K562 (cell line): ENCODE measurements at regions not wholly inside any gene's neighbourhood (a gene's known extent, or its start where the extent isn't known, plus 50 kb on each side); places are given as distances from the start of the nearest gene placed in this dataset.

Source experiments
- ATAC-seq: fragments of 200-7000 bp; cut with Tn5 transposase; 3 replicates; pipeline ENCODE4 v1.9.1; 2020; ENCODE audit warnings: moderate library complexity
- BruUV-seq: library from RNA; stranded (reverse); fragments of 400-500 nt; replicated peaks from 2 replicates; lab custom pipeline; 2021; lab: Mats Ljungman, UMichigan
- CTCF ChIA-PET: fragments of 300-600 bp; formaldehyde crosslinking; extraction: SDS; loops from one replicate; lab custom pipeline; 2021; ENCODE audit warnings: low intra/inter-chr PET ratio; lab: Yijun Ruan, JAX
- POLR2A ChIA-PET: fragments of 300-600, 350-650 bp; sonication (Branson Sonifier 250); formaldehyde crosslinking; extraction: SDS; loops from one replicate; lab custom pipeline; 2021; ENCODE audit warnings: antibody characterized with exemption, inconsistent platforms; lab: Yijun Ruan, JAX
- DNase-seq, 4 experiments: peaks; one replicate each; pipeline versions ENCODE4 v3.0.0 to v3.0.0-alpha.2; 2011 to 2018; ENCODE audit warnings: low spot score in 3 of 4, mixed read lengths in 3 of 4; ENCODE audit errors: extremely low read depth in 1 of 4
- FAIRE-seq: peaks from 2 replicates; lab custom pipeline; 2011; peaks lifted over from hg19 to GRCh38; lab: Jason Lieb, UNC
- H2AFZ ChIP-seq: 2 replicates; pipeline ENCODE4 v1.6.0; 2011; ENCODE audit warnings: low read depth, low read length, control low read depth, inconsistent platforms
- H3K27ac ChIP-seq: fragments of 200-600 bp; 3 replicates; pipeline ENCODE4 v1.8.0; 2011; ENCODE audit warnings: low read depth, mild to moderate bottlenecking, control low read depth, inconsistent platforms, low read length, moderate library complexity, mixed read lengths; ENCODE audit errors: extremely low read depth
- H3K27me3 ChIP-seq, 2 experiments: fragments of 300-600 bp in 1 of 2; 2 replicates in 1 of 2; 3 replicates in 1 of 2; pipeline versions ENCODE4 v1.6.0 to v1.8.0; 2011; ENCODE audit warnings: inconsistent platforms in 2 of 2, low read length in 2 of 2, mild to moderate bottlenecking in 1 of 2, mixed read lengths in 1 of 2, moderate library complexity in 1 of 2; ENCODE audit not compliant: control insufficient read depth in 2 of 2, insufficient read depth in 2 of 2
- H3K36me3 ChIP-seq: fragments of 300-600 bp; 3 replicates; pipeline ENCODE4 v1.8.0; 2011; ENCODE audit warnings: mild to moderate bottlenecking, low read length, inconsistent platforms; ENCODE audit not compliant: control insufficient read depth, insufficient read depth
- H3K4me1 ChIP-seq, 2 experiments: fragments of 200-600 bp in 1 of 2; replicated peaks in 1 of 2; 2 replicates in 1 of 2; 3 replicates in 1 of 2; pipeline versions ENCODE4 v1.5.1 to v1.8.0; 2011; ENCODE audit warnings: inconsistent platforms in 2 of 2, low read length in 2 of 2, mild to moderate bottlenecking in 1 of 2, mixed read lengths in 1 of 2, moderate library complexity in 1 of 2; ENCODE audit not compliant: control insufficient read depth in 2 of 2, insufficient read depth in 2 of 2
- H3K4me2 ChIP-seq: 2 replicates; pipeline ENCODE4 v1.6.1; 2011; ENCODE audit warnings: low read length, control low read depth, inconsistent platforms, mixed read lengths; ENCODE audit not compliant: insufficient read depth
- H3K4me3 ChIP-seq: fragments of 200-600 bp; sonication (generic), shearing (Covaris generic); 2 replicates; pipeline ENCODE4 v1.5.1; 2016; ENCODE audit warnings: control low read depth, inconsistent platforms
- H3K79me2 ChIP-seq: fragments of 200-600 bp; 3 replicates; pipeline ENCODE4 v1.8.0; 2011; ENCODE audit warnings: low read length, inconsistent platforms; ENCODE audit not compliant: control insufficient read depth, insufficient read depth
- H3K9ac ChIP-seq, 2 experiments: 2 replicates each; pipeline versions ENCODE4 v1.6.0 to v1.6.1; 2011; ENCODE audit warnings: low read depth in 2 of 2, low read length in 2 of 2, control low read depth in 1 of 2, inconsistent platforms in 1 of 2, mild to moderate bottlenecking in 1 of 2, mixed read lengths in 1 of 2; ENCODE audit not compliant: insufficient read depth in 1 of 2
- H3K9me1 ChIP-seq: one replicate; pipeline ENCODE4 v1.6.0; 2011; ENCODE audit warnings: inconsistent platforms, mild to moderate bottlenecking, low read length, moderate library complexity; ENCODE audit not compliant: control insufficient read depth, insufficient read depth
- H3K9me3 ChIP-seq: replicated peaks from 2 replicates; pipeline ENCODE4 v1.5.1; 2011; ENCODE audit warnings: low read depth, low read length, inconsistent platforms; ENCODE audit not compliant: control insufficient read depth, insufficient read depth
- H4K20me1 ChIP-seq: replicated peaks from 2 replicates; pipeline ENCODE4 v1.6.1; 2011; ENCODE audit warnings: low read length, inconsistent platforms, mixed read lengths; ENCODE audit not compliant: control insufficient read depth, insufficient read depth
- ATF3 ChIP-seq, 2 experiments: fragments of 450-650 bp in 1 of 2; sonication (generic) in 1 of 2; formaldehyde crosslinking in 1 of 2; IDR thresholded peaks in 1 of 2; conservative IDR thresholded peaks in 1 of 2; 2 replicates each; pipeline versions ENCODE4 v1.6.1 to v1.8.1; 2016 to 2023; ENCODE audit warnings: mild to moderate bottlenecking in 2 of 2, moderate library complexity in 2 of 2, inconsistent platforms in 1 of 2, missing genetic modification reagents in 1 of 2
- ELF4 ChIP-seq: fragments of 450-650 bp; formaldehyde crosslinking; IDR thresholded peaks from 2 replicates; pipeline ENCODE4 v1.4.0; 2022; ENCODE audit warnings: missing genetic modification characterization
- EP300 ChIP-seq: IDR thresholded peaks from 2 replicates; pipeline ENCODE4 v1.6.1; 2012; ENCODE audit warnings: low read length, improper control_type of control experiment
- ESRRB ChIP-seq: fragments of 250-450 bp; sonication (Bioruptor Pico); IDR thresholded peaks from 2 replicates; pipeline ENCODE4 v1.5.0; 2020; ENCODE audit warnings: mild to moderate bottlenecking, moderate library complexity, borderline replicate concordance
- FOXA3 ChIP-seq, 2 experiments: fragments of 450-650 bp in 1 of 2; sonication (generic) in 1 of 2; formaldehyde crosslinking; IDR thresholded peaks in 1 of 2; conservative IDR thresholded peaks in 1 of 2; 2 replicates each; pipeline versions ENCODE4 v1.4.0 to v1.8.0; 2020 to 2022; ENCODE audit warnings: mild to moderate bottlenecking in 2 of 2, missing genetic modification reagents in 1 of 2
- NFIC ChIP-seq: fragments of 450-650 bp; IDR thresholded peaks from 2 replicates; pipeline ENCODE4 v1.6.1; 2017; ENCODE audit warnings: mild to moderate bottlenecking, inconsistent platforms
- PHF21A ChIP-seq: fragments of 450-650 bp; IDR thresholded peaks from 2 replicates; pipeline ENCODE4 v1.6.1; 2017; ENCODE audit warnings: low read depth, borderline replicate concordance
- PTBP1 ChIP-seq: fragments of 200-400 bp; formaldehyde crosslinking; IDR thresholded peaks from 2 replicates; pipeline ENCODE4 v1.6.1; 2017; ENCODE audit warnings: low read depth, low read length
- TCF7 ChIP-seq: sonication (generic); IDR thresholded peaks from 2 replicates; pipeline ENCODE4 v1.6.1; 2016; ENCODE audit warnings: antibody characterized with exemption, borderline replicate concordance
- U2AF1 ChIP-seq: fragments of 200-400 bp; formaldehyde crosslinking; optimal IDR thresholded peaks from 2 replicates; pipeline ENCODE3; 2017; ENCODE audit warnings: mild to moderate bottlenecking, low read depth, low read length, moderate library complexity
- ZNF184 ChIP-seq: sonication (generic); formaldehyde crosslinking; IDR thresholded peaks from 2 replicates; pipeline ENCODE4 v1.5.0; 2020; ENCODE audit warnings: missing genetic modification reagents
- ZNF507 ChIP-seq: conservative IDR thresholded peaks from 2 replicates; pipeline ENCODE4 v1.6.1; 2017; ENCODE audit warnings: missing genetic modification characterization, missing compliant biosample characterization
- WGBS: fragments of 100-300 bp; shearing (Covaris generic); methylation state at CpG from one replicate; pipeline ENCODE4 v1.1.6; 2016; ENCODE audit warnings: low coverage, mixed read lengths; ENCODE audit not compliant: insufficient coverage; ENCODE audit errors: missing lambda C conversion rate; 5-methylcytosine and 5-hydroxymethylcytosine counted together
- in situ Hi-C: fragments of 300-500 bp; cut with MboI; formaldehyde crosslinking; loops from 4 replicates; pipeline ENCODE4 v1.15.0; 2018; ENCODE audit warnings: inconsistent platforms, mixed read lengths
- intact Hi-C: fragments of 100-400 bp; cut with micrococcal nuclease; formaldehyde crosslinking; loops from 2 replicates; pipeline ENCODE4 v1.14.2; 2022
- TF ChIP-seq, protein P1 (sequence below): fragments of 450-650 bp; IDR thresholded peaks from 2 replicates; pipeline ENCODE4 v1.6.1; 2017; ENCODE audit warnings: antibody characterized with exemption

DNA sequence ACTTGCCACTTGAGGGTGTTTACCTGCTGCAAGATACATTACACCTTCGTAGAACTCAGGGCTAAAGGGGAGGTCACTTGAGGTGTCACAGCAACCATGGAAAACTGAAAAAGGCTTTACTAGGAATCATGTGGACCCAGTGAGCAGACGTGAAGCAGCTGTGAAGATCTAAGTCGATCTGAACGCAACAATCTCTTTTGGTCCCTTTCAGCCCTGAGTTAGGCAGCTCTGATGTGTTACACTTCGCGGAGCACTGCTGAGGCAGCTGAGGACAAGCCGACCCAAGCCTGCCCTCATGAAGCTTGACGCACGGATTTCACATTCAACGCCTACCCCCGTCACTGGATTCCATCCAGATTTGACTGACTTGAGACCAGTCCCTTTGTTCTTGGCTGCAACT is 75.8 kb upstream of the NPAS2 start (continued):
- TF ChIP-seq NFIC (no peak), ESRRB (no peak), PHF21A (no peak), ZNF184 (no peak), FOXA3 (CRISPR knock-in tag; conservative IDR thresholded peaks at IDR 0.05 in 1 of 2, IDR thresholded peaks at IDR 0.05 in 1 of 2) (no peak), U2AF1 (no peak), ZNF507 (tag) (no peak), EP300 (no peak), PTBP1 (no peak)
- TF ChIP-seq, protein P1, sequence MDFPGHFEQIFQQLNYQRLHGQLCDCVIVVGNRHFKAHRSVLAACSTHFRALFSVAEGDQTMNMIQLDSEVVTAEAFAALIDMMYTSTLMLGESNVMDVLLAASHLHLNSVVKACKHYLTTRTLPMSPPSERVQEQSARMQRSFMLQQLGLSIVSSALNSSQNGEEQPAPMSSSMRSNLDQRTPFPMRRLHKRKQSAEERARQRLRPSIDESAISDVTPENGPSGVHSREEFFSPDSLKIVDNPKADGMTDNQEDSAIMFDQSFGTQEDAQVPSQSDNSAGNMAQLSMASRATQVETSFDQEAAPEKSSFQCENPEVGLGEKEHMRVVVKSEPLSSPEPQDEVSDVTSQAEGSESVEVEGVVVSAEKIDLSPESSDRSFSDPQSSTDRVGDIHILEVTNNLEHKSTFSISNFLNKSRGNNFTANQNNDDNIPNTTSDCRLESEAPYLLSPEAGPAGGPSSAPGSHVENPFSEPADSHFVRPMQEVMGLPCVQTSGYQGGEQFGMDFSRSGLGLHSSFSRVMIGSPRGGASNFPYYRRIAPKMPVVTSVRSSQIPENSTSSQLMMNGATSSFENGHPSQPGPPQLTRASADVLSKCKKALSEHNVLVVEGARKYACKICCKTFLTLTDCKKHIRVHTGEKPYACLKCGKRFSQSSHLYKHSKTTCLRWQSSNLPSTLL, result no peak

GRCh38 chr2:100744589-100744988 is 75.3 kb upstream of the NPAS2 start:
- no peak for FAIRE-seq
- TF ChIP-seq TCF7, result no peak
- no peak for TF ChIP-seq ELF4 (CRISPR knock-in tag)
- TF ChIP-seq ATF3 (IDR thresholded peaks at IDR 0.05), result 0 out of 2 replicates have a peak, but pooled peaks have one; percentile 16
- no peak for TF ChIP-seq ATF3 (CRISPR knock-in tag; conservative IDR thresholded peaks at IDR 0.05)
- Histone ChIP-seq H3K4me2 (no peak overlapping the region), H3K27me3 (peaks cover 0 to 13% of the 10 kb centered on the region in 2 experiments; a peak in 3 of 5 replicates), H3K27ac (no peak overlapping the region), H3K4me1 (no peaks in the 10 kb centered on the region), H2AFZ (no peak overlapping the region), H3K36me3 (no peaks in the 10 kb centered on the region), H3K9me3 (no peaks in the 10 kb centered on the region), H3K79me2 (no peaks in the 10 kb centered on the region), H3K4me3 (no peak overlapping the region), H3K9ac (no peak overlapping the region), H3K9me1 (no peaks in the 10 kb centered on the region), H4K20me1 (no peaks in the 10 kb centered on the region)
- ChIA-PET POLR2A (interaction anchor here (0.6 to 1.0 kb wide), 2 partner anchors 22 to 258 kb away, joined by 3 to 4 read pairs; partner anchors contain the start of gene RPL31), CTCF (no interaction called here)
- ATAC-seq, result no peak
- intact Hi-C loops, result no loop called here
- in situ Hi-C loops, result no loop called here
- BruUV-seq, result no TSS peak
- 0% methylated on average over 5 of the region's 5 CpGs for WGBS
- DNase-seq, result no peak
